HG03342 (cell line): ENCODE measurements at regions not wholly inside any gene's neighbourhood (a gene's known extent, or its start where the extent isn't known, plus 50 kb on each side); places are given as distances from the start of the nearest gene placed in this dataset.

Experiments
- ATAC-seq: cut with Tn5 transposase; IDR thresholded peaks from one replicate; pipeline ENCODE4 v1.9.1; 2021; ENCODE audit warnings: mild to moderate bottlenecking, moderate library complexity; ENCODE audit not compliant: unreplicated experiment

DNA sequence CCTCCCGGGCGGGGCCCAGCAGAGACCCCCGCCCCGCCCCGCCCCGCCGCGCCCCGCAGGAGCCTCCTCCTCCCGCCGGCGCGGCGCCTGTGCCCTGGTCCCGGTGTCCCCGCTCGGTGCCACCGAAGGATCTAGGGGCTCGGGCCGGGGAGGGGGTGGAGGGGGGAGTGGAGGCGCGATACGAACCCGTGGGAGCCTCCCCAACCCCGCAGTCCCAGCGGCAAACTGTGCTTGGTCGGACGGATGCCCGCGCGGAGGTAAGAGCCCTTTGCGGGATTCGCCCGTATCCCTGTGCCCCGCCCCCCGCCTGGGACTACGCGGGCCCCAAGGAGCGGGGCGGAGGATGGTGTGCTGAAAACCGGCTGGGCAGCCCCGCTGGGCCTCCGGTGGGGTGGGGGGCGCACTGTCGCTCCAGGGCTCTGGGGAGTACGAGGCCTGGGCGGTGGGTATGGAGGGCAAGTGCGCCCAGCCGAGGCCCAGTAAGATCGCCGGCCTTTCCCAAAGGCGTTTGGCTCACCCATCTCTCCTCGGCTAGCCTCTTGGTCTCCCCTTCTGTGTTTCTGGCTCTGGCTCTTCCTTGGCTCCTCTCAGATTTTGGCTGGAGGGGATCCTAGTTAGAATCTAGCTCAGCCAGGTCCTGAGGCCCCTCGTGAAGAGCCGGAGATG lies 65.6 kb upstream of the POLG start:
- peak; percentile 18 for ATAC-seq

DNA sequence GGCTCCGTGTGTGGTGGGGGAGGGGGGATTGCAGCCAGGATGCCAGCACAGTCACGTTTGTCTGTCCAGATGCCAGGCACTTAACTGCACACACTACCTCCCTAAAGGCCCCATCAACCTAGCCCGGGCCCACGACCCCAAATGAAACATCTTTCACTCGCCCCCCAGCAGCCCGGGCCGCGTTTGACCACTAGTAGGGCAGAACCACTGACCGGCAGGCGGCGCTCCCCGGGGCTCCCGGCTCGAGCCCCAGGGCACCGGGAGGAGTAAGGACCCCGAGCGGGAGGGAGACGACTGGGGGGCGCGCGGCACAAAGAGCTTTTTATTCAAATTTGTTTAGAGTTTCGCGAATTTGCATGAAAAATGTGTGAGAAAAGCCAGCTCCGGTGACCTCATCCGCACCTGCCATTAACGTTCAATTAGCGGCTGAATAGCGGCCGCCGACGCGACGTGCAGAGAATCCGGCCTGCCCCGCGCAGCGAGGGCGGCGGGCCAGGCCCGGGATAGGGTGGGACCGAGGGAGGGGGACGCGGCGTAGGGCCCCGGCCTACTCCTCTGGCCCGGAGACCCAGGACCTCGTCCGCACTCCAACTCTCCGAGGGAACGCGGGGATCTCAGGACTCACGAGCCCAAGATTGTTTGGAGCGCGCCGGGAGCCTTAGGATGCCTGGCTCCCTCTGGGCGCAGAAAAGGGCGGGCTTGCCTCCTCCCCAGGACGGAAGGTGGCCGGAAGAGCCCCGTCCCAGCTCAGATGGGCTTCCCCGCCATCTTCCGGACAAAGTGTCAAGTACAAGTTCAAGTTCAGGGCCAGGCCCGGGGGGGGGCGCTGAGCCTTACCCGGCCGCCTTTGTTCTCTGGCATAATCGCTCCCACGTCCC lies 64.9 kb upstream of the POLG start:
- peak; percentile 64 for ATAC-seq

DNA sequence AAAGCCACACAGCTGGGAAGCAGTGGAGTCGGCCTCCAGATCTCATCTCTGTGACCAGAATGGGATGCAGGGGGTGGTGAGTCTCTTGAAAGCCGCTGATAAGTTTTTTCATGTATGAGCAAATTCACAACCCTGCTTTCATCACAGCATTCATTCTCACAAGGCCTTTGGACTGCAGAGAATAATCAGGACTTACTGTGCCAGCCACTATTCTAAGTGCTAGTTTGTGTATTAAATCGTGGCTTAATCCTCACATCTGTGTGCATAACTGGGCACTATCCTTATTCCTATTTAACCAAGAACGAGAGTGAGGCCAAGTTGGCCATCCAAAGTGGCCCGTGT lies 64.2 kb upstream of the POLG start:
- no peak for ATAC-seq

DNA sequence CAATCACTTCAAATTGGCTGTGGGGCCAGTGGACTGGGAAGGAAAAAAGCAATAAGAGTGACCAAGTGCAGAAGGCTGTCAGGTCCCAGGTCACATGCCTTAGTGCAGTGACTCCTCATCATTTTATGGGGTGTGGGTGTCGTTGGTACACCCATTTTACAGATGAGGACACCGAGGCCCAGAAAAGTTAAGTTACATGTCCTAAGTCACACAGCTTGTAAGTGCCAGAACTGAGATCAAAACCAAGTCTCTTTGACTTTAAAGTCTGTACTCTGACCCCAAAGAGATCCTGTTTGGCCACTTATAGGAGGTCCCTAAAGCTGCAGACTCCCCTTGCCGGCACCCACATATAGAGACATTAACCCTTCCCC lies 63.0 kb upstream of the POLG start:
- ATAC-seq: no peak

DNA sequence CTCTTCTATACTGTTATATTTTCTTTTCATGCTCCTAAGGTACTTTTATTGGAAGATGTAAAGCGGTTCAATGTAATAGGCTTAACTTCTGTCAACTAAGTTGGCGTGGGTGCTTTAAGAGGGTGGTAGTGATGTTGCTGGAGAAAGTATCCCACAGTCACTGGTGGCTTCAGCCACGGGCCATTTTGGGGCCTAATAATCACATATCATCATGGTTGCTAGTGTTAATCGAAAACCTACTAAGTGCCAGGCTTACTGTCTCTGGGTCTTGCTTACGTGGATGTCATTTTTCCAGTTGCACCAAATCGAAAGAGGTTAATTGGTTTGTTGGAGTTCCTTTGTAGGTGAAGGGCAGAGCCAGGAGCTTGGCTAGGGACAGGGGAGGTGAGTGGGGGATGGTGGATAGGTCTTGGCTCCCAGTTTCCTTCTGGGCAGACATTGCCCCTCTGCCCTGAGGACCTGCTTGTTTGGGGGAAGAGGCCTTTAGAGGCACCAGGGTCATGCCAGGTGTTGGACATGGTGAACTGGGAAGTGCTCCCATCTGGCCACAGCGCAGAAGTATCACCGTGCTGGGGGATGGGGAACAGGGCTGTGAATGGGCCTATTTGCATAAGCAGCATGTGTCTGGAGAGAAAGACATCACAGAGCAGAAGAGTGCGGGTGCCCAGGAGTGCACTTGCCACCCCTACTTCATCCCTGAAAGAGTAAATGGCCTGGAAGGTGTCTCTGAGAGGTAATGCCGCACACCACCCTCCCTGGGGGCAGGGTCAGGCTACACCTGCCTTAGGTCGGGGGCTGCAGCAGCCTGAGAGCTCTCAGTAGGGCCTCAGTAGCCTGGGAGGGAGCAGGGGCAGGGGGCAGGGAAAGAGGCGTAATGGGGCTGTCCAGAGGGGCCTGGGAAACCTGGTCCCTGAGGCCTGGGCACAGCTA lies 62.4 kb upstream of the POLG start:
- ATAC-seq: no peak

DNA sequence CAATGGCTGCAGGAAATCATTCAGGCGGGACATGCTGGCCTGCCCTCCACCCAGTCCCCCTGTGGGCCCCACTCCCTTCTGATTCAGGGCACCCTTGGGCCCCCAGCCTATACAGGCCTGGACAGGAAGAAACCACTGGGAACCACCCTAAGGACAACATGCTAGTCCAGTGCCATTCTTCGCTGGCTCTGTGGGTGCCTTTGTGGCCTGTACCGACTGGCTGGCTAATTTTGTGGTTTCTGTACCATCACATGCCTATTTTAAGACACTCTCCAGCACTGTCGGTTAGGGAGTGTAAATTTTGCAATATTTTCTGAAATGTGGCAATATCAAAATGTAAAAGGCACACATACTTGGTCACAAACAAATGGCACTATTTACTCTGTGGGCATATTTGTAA lies 61.4 kb upstream of the POLG start:
- no peak for ATAC-seq

DNA sequence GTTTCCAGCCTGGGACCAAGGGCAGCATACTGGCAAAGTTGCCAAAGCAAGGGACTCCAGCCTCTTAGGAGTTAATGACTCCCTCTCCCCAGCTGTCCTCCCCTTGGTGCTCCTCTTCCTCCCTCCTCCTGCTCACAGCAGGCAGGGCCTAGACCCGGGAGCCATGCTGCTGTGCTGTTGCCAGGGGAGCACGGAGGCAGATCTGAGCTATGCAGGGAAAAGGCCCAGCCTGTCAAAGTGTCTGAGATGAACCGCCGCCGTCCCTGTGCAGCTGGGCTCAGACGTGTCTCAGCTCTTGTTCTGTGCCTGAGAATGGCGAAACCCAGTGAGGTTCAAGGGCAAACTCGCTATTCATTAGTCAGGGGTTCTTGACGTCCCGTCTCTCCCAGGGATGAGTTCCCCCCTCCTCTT lies 60.8 kb upstream of the POLG start:
- no peak for ATAC-seq

DNA sequence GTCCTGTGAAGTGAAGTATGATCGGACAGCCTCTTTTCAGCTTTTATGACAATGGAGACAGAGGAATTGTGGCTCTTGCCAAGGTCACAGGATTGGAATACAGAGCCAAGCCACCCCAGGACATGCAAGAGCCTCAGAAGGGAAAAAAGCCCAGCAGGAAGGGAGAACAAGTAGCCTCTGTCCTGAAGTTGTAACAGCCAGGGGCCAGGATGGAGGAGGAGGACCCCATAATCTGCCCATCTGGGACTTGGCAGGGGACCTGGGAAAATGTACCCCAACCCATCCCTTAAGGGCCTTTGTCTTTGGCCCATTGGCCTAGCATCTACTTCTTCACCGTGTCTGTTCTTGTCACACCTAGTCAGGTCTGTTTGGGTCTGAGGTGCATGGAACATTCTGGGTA lies 60.4 kb upstream of the POLG start:
- ATAC-seq: no peak

DNA sequence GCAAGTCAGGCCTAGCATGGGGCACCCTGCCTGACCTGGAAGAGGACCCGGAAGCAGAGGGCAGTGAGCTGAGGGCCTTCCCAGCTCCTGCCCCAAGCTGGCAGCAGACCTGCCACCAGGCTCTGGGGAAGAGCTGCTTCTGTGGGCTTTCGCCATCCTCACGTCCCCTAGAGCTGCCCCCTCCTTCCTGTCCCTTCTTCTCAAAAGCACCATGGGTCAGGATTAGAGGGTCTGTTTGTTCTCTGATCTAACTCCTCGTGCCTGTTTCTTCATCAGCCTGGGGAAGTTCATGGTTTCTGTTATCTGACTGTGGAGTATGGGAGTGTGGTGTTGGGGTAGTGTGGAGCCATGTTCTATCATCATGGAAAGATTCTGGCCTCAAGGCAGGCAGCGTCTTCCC lies 58.4 kb upstream of the POLG start:
- ATAC-seq: no peak

DNA sequence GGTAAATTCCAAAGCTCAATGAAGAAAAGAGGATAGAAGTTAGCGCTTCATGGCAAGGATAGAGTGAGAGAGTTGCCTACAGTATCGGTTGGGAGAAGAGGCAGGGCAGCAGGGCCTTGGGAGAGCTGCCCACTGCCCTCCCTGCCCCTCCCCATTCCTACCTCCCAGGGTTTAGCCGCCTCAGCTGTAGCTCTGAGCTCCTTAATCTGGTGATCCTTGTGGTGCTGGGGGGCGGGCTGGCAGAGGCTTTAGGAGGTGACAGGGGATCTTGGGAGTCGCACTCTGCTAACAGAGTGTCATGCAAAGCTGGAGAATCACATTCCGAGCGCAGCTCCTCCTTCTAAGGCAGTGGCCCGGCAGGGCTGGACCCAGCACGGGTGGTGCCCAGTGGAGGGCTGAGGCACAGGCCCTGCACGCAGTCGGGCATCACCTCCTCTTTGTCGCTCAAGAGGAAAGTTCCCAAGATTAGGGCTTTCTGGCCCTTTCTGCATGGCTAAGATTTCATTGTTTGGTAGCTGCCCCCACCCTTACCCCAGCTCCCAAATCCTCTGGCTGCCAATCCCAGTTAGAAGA lies 57.1 kb upstream of the POLG start:
- no peak for ATAC-seq

DNA sequence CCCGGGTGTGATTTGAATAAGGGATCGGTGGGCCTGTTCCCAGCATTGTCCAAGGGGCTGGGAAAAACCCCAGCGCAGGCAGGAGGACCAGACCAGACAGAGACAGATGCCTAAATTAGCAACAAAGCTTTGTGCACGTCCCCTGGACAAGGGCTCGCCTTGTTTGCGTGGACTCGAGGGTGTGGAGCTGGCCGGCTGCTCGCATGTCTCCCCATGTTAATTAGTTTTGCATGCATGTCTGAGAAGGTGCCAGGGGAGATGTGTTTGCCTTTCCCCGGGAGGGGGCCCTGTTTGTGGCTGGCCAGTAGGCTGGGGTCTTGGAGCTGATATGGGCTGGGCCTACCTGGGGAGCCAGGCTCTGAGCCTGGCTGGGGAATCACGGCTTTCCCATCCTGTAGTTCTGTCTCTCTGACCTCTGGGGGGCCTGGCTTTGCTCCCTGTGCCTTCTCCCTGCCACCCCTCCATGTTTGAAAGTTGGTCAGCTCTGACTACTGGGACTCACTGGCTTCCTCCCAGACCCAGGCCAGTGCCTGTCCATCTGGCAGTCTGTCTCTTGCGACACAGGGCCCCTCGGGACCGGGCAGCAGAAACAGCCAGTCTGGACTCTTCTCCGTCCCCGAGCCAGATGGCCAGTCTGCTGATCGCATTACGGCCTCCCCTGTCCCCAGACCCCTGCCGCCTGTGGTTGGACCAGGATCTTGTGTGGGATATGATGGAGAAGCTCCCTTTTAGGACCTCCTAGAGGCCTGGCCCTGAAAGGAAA lies 55.4 kb upstream of the POLG start:
- ATAC-seq: no peak

DNA sequence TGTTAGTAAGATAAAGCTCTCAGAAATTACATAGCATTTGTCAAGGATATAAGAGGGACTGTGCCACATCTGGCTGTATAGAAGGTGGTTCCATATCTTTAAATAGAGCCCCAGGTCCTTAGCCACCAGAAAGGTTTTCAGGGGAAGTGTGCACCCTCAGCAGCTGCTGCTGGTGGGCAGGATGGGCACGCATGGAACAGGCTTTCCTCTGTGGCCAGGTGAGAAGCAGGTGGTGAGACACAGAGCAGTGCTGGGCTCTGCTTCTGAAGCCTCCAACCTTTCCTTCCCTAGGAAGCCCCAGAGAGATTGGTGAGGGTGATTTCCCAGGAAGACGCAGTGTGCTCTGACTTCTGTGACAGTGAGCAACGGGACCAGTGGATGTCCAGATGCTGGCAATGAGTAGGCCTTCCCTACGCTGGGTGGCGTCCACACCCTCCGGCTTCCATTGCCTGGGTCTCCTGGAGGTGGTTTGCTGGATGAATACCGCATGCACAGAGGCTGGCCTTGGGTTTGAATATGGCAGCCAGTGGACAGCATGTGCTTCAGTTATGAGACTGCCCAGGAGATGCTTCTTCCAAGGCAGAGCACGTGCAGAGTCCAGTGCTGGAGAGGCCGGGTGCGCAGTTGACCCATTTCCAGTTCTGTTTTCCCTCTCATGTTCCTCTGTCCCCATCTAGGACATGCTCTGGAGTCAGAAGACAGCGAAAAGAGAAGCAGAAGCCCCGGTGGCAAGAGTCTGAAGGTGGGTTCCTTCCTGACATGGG lies 52.7 kb upstream of the POLG start:
- no peak for ATAC-seq

DNA sequence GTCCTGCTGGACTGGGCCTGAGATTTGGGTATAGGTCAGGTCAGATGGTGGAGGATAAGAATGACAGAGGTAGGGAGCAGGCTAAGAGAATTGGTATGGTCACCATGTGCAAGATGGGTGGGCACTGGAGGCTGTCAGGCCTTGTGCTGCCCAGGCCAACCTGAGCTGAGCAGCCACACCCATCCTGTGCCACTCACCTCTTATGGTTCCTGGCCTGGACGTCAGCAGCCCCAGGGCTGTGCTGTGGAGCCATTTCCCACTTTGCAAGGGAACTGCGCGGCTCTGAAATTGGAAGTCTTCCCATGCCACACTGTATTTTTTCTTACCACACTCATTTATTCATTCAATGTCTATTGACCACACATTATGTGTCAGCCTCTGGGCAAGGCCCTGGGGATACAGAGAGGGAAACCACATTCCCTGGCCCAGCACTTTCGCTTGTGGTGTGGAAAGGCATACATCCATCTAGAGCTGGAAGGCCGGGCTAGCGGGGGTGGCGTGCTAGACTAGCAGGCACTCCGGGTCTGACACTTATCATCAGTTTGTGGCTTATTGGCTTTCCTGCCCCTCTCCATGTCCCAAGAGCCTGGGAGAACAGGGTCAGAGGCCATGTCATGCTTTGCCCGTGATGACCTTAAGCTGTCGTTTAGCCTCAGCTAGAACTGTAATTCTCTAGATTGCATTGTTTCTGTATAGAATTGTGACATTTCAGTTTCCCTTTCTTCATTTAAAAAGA lies 51.1 kb upstream of the POLG start:
- ATAC-seq: no peak
